Esophagus muscularis mucosa (tissue), 4 donors: ENCODE measurements at regions not wholly inside any gene's neighbourhood (a gene's known extent, or its start where the extent isn't known, plus 50 kb on each side); places are given as distances from the start of the nearest gene placed in this dataset.

ENCODE experiments used
- DNase-seq: peaks from one replicate; pipeline ENCODE4 v3.0.0-alpha.2; 2017; ENCODE audit errors: extremely low spot score
- H3K27ac ChIP-seq, 4 donors: fragments of 200-600 bp; sonication (generic); replicated peaks in 1 of 4; 1 replicate in 3 of 4; 2 replicates in 1 of 4; pipeline ENCODE4 v1.5.1; 2016 to 2019; ENCODE audit warnings: mild to moderate bottlenecking in 1 of 4
- H3K27me3 ChIP-seq, 4 donors: fragments of 200-600 bp; sonication (generic); one replicate each; pipeline versions ENCODE4 v1.5.1 to v1.6.0; 2016 to 2019
- H3K36me3 ChIP-seq, 4 donors: fragments of 200-600 bp; sonication (generic); one replicate each; pipeline ENCODE4 v1.5.1; 2016 to 2019
- H3K4me1 ChIP-seq, 4 donors: fragments of 200-600 bp; sonication (generic); one replicate each; pipeline ENCODE4 v1.5.1; 2016 to 2019
- H3K4me3 ChIP-seq, 4 donors: fragments of 200-600 bp; sonication (generic); 1 replicate in 2 of 4; 2 replicates in 2 of 4; pipeline ENCODE4 v1.5.1; 2016 to 2019; ENCODE audit warnings: mild to moderate bottlenecking in 4 of 4, moderate library complexity in 1 of 4
- H3K9me3 ChIP-seq, 4 donors: fragments of 200-600 bp; sonication (generic); 1 replicate in 3 of 4; 2 replicates in 1 of 4; pipeline ENCODE4 v1.5.1; 2016 to 2019
- EP300 ChIP-seq: sonication (generic); formaldehyde crosslinking; IDR thresholded peaks from one replicate; pipeline ENCODE4 v1.6.1; 2017; ENCODE audit warnings: antibody characterized with exemption
- POLR2A ChIP-seq: fragments of 450-650 bp; IDR thresholded peaks from one replicate; pipeline ENCODE4 v1.6.1; 2017; ENCODE audit warnings: antibody characterized with exemption, moderate library complexity, mild to moderate bottlenecking, low read depth
- POLR2AphosphoS5 ChIP-seq, 2 donors: sonication (generic); formaldehyde crosslinking; IDR thresholded peaks; one replicate each; pipeline ENCODE4 v1.6.1; 2017; ENCODE audit warnings: antibody characterized with exemption in 2 of 2
- WGBS: methylation state at CpG from one replicate; pipeline ENCODE4 v1.1.5; 2018; 5-methylcytosine and 5-hydroxymethylcytosine counted together
- intact Hi-C: fragments of 100-400 bp; cut with DNase I; formaldehyde crosslinking; loops from one replicate; pipeline ENCODE4 v1.15.1; 2023
- TF ChIP-seq, protein P1 (sequence below), 3 experiments: fragments of 200-600 bp in 2 of 3; fragments of 450-650 bp in 1 of 3; sonication (generic) in 2 of 3; IDR thresholded peaks; one replicate each; pipeline ENCODE4 v1.5.1; 2017 to 2019; ENCODE audit warnings: antibody characterized with exemption in 3 of 3, mild to moderate bottlenecking in 2 of 3, moderate library complexity in 1 of 3

DNA sequence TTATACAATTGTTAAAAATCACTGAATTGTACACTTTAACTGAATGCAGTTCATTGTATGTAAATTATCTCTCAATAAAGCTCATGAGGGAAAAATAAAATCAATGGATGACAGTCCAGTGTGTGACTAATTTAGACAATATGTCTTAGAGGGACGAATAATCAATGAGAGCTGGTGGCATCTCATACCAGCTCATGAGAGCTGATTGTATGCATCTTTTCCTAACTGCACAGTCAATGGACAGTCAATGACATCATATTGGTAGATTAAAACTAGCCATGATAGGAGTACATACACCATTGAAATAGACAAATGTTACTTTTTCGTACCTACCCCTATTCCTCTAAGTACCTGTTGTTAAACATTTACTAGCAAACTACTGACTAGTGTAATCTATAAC lies 946.1 kb downstream of the SQOR start:
- no peak for DNase-seq
- Histone ChIP-seq H3K9me3 (no peaks in the 10 kb centered on the region), H3K27me3 (no peaks in the 10 kb centered on the region), H3K4me1 (no peaks in the 10 kb centered on the region), H3K27ac (no peak overlapping the region), H3K4me3 (no peak overlapping the region), H3K36me3 (no peaks in the 10 kb centered on the region)
- TF ChIP-seq EP300 (no peak), POLR2A (no peak), POLR2AphosphoS5 (IDR thresholded peaks at IDR 0.05) (no peak)
- TF ChIP-seq, protein P1, sequence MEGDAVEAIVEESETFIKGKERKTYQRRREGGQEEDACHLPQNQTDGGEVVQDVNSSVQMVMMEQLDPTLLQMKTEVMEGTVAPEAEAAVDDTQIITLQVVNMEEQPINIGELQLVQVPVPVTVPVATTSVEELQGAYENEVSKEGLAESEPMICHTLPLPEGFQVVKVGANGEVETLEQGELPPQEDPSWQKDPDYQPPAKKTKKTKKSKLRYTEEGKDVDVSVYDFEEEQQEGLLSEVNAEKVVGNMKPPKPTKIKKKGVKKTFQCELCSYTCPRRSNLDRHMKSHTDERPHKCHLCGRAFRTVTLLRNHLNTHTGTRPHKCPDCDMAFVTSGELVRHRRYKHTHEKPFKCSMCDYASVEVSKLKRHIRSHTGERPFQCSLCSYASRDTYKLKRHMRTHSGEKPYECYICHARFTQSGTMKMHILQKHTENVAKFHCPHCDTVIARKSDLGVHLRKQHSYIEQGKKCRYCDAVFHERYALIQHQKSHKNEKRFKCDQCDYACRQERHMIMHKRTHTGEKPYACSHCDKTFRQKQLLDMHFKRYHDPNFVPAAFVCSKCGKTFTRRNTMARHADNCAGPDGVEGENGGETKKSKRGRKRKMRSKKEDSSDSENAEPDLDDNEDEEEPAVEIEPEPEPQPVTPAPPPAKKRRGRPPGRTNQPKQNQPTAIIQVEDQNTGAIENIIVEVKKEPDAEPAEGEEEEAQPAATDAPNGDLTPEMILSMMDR (IDR thresholded peaks at IDR 0.05): no peak
- 43% methylated on average over 2 of the region's 2 CpGs for WGBS
- intact Hi-C loops: no loop called here

DNA sequence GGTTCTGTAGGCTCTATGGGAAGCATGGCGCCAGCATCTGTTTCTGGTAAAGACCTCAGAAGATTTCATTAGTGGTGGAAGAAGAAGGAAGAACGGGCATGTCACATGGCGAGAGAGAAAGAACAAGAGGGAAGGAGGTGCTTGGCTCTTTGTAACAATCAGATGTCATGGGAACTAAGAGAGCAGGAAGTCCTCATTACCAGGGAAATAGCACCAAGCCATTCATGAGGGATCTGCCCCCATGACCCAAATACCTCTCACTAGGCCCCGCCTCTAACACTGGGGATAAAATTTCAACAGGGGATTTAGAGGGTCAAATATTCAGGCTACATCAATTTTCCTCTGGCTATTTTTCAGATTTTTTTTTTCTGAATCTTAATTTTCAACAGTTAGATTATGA lies 954.3 kb downstream of the SQOR start:
- DNase-seq: no peak
- 64% methylated on average over 4 of the region's 4 CpGs for WGBS
- no peaks in the 10 kb centered on the region for H3K36me3 ChIP-seq
- no peaks in the 10 kb centered on the region for H3K27me3 ChIP-seq
- intact Hi-C loops: no loop called here
- H3K4me1 ChIP-seq: no peaks in the 10 kb centered on the region
- no peak overlapping the region for H3K4me3 ChIP-seq
- H3K27ac ChIP-seq: no peak overlapping the region
- H3K9me3 ChIP-seq: no peaks in the 10 kb centered on the region
- TF ChIP-seq POLR2A (no peak), EP300 (no peak), POLR2AphosphoS5 (IDR thresholded peaks at IDR 0.05) (no peak)
- TF ChIP-seq, protein P1 (IDR thresholded peaks at IDR 0.05): no peak

DNA sequence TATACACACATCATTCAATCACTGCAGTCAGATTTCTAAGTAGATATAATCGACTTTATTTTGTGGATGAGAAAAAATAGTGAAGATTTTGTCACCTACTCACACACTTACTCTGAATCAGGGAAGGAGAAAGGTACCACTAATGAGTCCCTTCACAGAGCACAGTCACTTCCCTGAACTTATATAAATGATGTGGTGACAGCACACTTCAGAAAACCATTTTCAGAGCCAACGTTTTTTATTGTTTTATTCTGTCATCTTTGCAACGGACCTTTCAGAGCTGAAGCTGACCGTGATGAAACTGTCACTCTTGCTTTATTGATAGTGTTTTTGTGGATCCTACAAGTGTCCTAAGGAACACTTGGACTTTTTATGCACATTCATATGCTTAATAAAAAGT lies 956.6 kb downstream of the SQOR start:
- WGBS: 58% methylated on average over 4 of the region's 4 CpGs
- Histone ChIP-seq H3K4me3 (no peak overlapping the region), H3K27ac (no peak overlapping the region), H3K36me3 (no peaks in the 10 kb centered on the region), H3K9me3 (no peaks in the 10 kb centered on the region), H3K4me1 (no peaks in the 10 kb centered on the region), H3K27me3 (no peaks in the 10 kb centered on the region)
- intact Hi-C loops: no loop called here
- no peak for DNase-seq
- no peak for TF ChIP-seq EP300
- no peak for TF ChIP-seq POLR2A
- no peak for TF ChIP-seq POLR2AphosphoS5 (IDR thresholded peaks at IDR 0.05)
- TF ChIP-seq, protein P1 (IDR thresholded peaks at IDR 0.05): no peak

DNA sequence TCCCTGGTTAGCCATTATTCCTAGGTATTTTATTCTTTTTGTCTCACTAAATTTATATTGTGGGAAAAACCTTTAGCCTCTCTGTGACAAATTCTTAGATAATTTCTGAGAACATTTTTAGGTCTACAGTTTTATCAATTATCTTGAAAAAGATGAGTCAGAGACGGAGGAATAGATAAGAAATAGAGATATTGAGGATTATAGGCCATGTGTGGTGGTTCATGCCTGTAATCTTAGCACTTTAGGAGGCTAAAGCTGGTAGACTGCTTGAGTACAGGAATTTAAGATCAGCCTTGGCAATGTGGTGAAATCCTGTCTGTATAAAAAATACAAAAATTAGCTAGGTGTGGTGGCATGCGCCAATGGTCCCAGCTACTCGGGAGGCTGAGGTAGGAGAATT lies 960.2 kb downstream of the SQOR start:
- H3K4me3 ChIP-seq: no peak overlapping the region
- H3K4me1 ChIP-seq: no peaks in the 10 kb centered on the region
- no peak overlapping the region for H3K27ac ChIP-seq
- H3K27me3 ChIP-seq: no peaks in the 10 kb centered on the region
- no peak for DNase-seq
- intact Hi-C loops: no loop called here
- TF ChIP-seq, protein P1 (IDR thresholded peaks at IDR 0.05): no peak
- TF ChIP-seq POLR2A (no peak), POLR2AphosphoS5 (IDR thresholded peaks at IDR 0.05) (no peak), EP300 (no peak)
- 90% methylated on average over 3 of the region's 3 CpGs for WGBS
- H3K36me3 ChIP-seq: no peaks in the 10 kb centered on the region
- H3K9me3 ChIP-seq: no peaks in the 10 kb centered on the region

DNA sequence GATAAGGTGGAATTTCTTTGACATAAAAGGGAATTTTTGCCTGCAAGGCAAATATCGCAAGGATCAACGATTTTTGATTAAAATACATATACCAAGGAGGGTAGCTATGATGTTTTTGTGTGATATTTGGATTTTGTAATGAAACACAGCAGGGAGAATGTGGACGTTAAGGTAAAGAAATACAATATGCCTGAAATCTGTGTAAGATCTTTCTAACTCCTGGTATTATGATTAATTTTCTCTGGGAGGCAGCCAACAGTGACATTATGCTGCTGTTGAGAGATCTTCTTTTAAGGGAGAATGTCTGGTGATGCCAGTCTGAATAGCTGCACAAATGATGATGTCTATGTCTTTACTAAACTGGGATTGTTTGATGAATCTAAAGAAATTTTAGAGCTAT lies 972.2 kb downstream of the SQOR start:
- TF ChIP-seq, protein P1 (IDR thresholded peaks at IDR 0.05): no peak
- no peak for TF ChIP-seq POLR2AphosphoS5 (IDR thresholded peaks at IDR 0.05)
- WGBS: 48% methylated on average over 3 of the region's 3 CpGs
- H3K4me1 ChIP-seq: no peaks in the 10 kb centered on the region
- no peak for DNase-seq
- intact Hi-C loops: no loop called here
- H3K27me3 ChIP-seq: no peaks in the 10 kb centered on the region
- no peak overlapping the region for H3K4me3 ChIP-seq
- no peaks in the 10 kb centered on the region for H3K36me3 ChIP-seq
- no peak overlapping the region for H3K27ac ChIP-seq
- no peaks in the 10 kb centered on the region for H3K9me3 ChIP-seq
